HG03342 (cell line): ENCODE measurements at regions not wholly inside any gene's neighbourhood (a gene's known extent, or its start where the extent isn't known, plus 50 kb on each side); places are given as distances from the start of the nearest gene placed in this dataset.

Source experiments
- ATAC-seq: cut with Tn5 transposase; IDR thresholded peaks from one replicate; pipeline ENCODE4 v1.9.1; 2021; ENCODE audit warnings: mild to moderate bottlenecking, moderate library complexity; ENCODE audit not compliant: unreplicated experiment

GRCh38 chr2:200751786-200752185, 59.9 kb upstream of the BZW1 start:
- no peak for ATAC-seq

- no peak for ATAC-seq
Measured at GRCh38 chr2:200752332-200752731, 59.4 kb upstream of the BZW1 start.

GRCh38 chr2:200752835-200753234, 58.9 kb upstream of the BZW1 start:
- ATAC-seq, result no peak

- ATAC-seq, result peak; percentile 82
Measured at GRCh38 chr2:200756618-200757321, 54.9 kb upstream of the BZW1 start.

GRCh38 chr2:200757399-200757798, 54.3 kb upstream of the BZW1 start:
- peak; percentile 19 for ATAC-seq

- ATAC-seq, result no peak
Measured at GRCh38 chr2:200758341-200758740, 53.4 kb upstream of the BZW1 start.

- ATAC-seq, result no peak
Measured at GRCh38 chr2:200761266-200761665, 50.4 kb upstream of the BZW1 start.
